AG04449 (cell line): ENCODE measurements at regions not wholly inside any gene's neighbourhood (a gene's known extent, or its start where the extent isn't known, plus 50 kb on each side); places are given as distances from the start of the nearest gene placed in this dataset.
"Not testable (repeated sequence)": the region's sequence is repeated elsewhere in the genome, so short reads cannot be mapped to it uniquely, and the experiment has no call there.

Source experiments
- CTCF ChIA-PET: fragments of 350-600 bp; formaldehyde crosslinking; extraction: SDS; loops from one replicate; lab custom pipeline; 2021; ENCODE audit warnings: antibody characterized with exemption; lab: Yijun Ruan, JAX
- POLR2A ChIA-PET: fragments of 400-600, 350-600 bp; formaldehyde crosslinking; extraction: SDS; loops from one replicate; lab custom pipeline; 2020; ENCODE audit warnings: antibody characterized with exemption, inconsistent platforms; lab: Yijun Ruan, JAX
- DNase-seq: peaks from one replicate; pipeline ENCODE4 v3.0.0-alpha.2; 2010; ENCODE audit warnings: low read depth, low spot score
- H3K4me3 ChIP-seq: 2 replicates; pipeline ENCODE4 v1.5.1; 2011; ENCODE audit warnings: low read depth, mild to moderate bottlenecking, control low read depth, low read length
- CTCF ChIP-seq: IDR thresholded peaks from one replicate; pipeline ENCODE4 v1.5.1; 2011; ENCODE audit warnings: mild to moderate bottlenecking, moderate library complexity, low read length, control low read depth, inconsistent platforms; ENCODE audit not compliant: insufficient read depth; ENCODE audit errors: missing control alignments

GRCh38 chr13:111668451-111668850 is 348.0 kb downstream of the TEX29 start:
- ChIA-PET CTCF (no interaction called here), POLR2A (no interaction called here)
- DNase-seq, result no peak

GRCh38 chr13:111672198-111672597 is 351.8 kb downstream of the TEX29 start:
- CTCF ChIA-PET, POLR2A ChIA-PET, H3K4me3 ChIP-seq, DNase-seq: not testable (repeated sequence)

More at GRCh38 chr13:111668451-111668850, 348.0 kb downstream of the TEX29 start:
- no peak for TF ChIP-seq CTCF
- no peak overlapping the region for H3K4me3 ChIP-seq

GRCh38 chr13:111678120-111678882 is 357.9 kb downstream of the TEX29 start:
- POLR2A ChIA-PET, CTCF ChIA-PET, DNase-seq, H3K4me3 ChIP-seq: not testable (repeated sequence)

- CTCF ChIA-PET, H3K4me3 ChIP-seq, POLR2A ChIA-PET, DNase-seq: not testable (repeated sequence)
Measured at GRCh38 chr13:111679645-111680044, 359.2 kb downstream of the TEX29 start.

GRCh38 chr13:111680100-111680499 is 359.7 kb downstream of the TEX29 start:
- DNase-seq, POLR2A ChIA-PET, CTCF ChIA-PET, H3K4me3 ChIP-seq: not testable (repeated sequence)

GRCh38 chr13:111692028-111692427 is 371.6 kb downstream of the TEX29 start:
- H3K4me3 ChIP-seq, DNase-seq, CTCF ChIA-PET, POLR2A ChIA-PET: not testable (repeated sequence)

- CTCF ChIA-PET, DNase-seq, H3K4me3 ChIP-seq, POLR2A ChIA-PET: not testable (repeated sequence)
Measured at GRCh38 chr13:111696121-111696520, 370.8 kb upstream of the SOX1 start.

GRCh38 chr13:111702059-111702458 is 364.9 kb upstream of the SOX1 start:
- CTCF ChIA-PET, POLR2A ChIA-PET, DNase-seq, H3K4me3 ChIP-seq: not testable (repeated sequence)
